Cardiac fibroblast (primary cell): ENCODE measurements at regions not wholly inside any gene's neighbourhood (a gene's known extent, or its start where the extent isn't known, plus 50 kb on each side); places are given as distances from the start of the nearest gene placed in this dataset.
A peak's percentile ranks its signal among the peaks of the same experiment; 100 is the strongest.

Experiments
- DNase-seq, 2 donors: peaks; one replicate each; pipeline versions ENCODE4 v3.0.0 to v3.0.0-alpha.2; 2010; ENCODE audit warnings: low read depth in 2 of 2
- H3K4me3 ChIP-seq, 2 donors: replicated peaks in 1 of 2; 1 replicate in 1 of 2; 2 replicates in 1 of 2; pipeline ENCODE4 v1.5.1; 2011; ENCODE audit warnings: low read depth in 2 of 2, low read length in 2 of 2, mild to moderate bottlenecking in 2 of 2, moderate library complexity in 1 of 2
- TF ChIP-seq, protein P1 (sequence below): IDR thresholded peaks from one replicate; pipeline ENCODE4 v1.5.1; 2011; ENCODE audit warnings: low read depth, mild to moderate bottlenecking, low read length, inconsistent platforms

DNA sequence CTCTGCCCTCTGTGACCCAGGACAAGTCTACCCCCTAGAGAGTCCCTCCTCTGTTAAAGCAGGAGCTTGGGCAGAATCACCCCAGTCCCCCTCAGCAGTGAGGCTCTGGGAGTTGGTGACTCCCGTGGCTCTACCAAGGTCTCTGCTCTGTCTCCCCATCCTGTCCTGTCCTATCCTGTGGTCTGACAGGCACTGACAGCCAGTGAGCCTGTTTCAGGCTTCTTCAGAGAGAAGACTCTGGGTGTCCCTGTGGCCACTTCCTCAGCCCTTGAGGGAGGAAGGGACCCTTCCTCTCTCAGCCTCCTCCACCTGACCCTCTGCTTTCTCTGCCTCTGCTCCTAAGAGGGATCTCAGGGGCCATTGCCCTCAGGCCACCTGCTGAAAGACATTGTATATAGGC, 148.7 kb downstream of the FCRL5 start:
- TF ChIP-seq, protein P1, sequence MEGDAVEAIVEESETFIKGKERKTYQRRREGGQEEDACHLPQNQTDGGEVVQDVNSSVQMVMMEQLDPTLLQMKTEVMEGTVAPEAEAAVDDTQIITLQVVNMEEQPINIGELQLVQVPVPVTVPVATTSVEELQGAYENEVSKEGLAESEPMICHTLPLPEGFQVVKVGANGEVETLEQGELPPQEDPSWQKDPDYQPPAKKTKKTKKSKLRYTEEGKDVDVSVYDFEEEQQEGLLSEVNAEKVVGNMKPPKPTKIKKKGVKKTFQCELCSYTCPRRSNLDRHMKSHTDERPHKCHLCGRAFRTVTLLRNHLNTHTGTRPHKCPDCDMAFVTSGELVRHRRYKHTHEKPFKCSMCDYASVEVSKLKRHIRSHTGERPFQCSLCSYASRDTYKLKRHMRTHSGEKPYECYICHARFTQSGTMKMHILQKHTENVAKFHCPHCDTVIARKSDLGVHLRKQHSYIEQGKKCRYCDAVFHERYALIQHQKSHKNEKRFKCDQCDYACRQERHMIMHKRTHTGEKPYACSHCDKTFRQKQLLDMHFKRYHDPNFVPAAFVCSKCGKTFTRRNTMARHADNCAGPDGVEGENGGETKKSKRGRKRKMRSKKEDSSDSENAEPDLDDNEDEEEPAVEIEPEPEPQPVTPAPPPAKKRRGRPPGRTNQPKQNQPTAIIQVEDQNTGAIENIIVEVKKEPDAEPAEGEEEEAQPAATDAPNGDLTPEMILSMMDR, result no peak
- H3K4me3 ChIP-seq, result no peak overlapping the region
- no peak for DNase-seq

DNA sequence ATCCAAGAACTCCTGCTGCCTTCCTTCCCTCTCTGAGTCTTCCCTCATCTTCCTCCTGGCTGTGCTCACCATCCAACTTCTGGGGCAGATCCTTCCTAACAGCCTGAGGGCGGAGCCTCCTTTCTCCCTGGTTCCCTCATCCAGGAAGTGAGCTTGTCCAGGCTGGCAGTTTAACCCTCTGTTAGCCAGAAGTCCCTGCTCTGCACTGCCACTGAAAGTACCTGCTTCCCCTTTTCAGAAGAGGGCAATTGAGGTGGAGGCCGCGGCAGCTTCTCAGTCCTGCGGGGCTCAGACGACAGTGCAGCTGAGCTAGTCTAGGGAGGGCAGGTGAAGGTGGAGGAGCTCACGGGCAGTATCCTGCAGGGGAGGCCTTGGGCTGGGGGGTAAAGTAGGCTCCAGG, 149.1 kb downstream of the FCRL5 start:
- TF ChIP-seq, protein P1, result no peak
- H3K4me3 ChIP-seq, result no peak overlapping the region
- peak in 1 of 2 donors; percentile 4 for DNase-seq

DNA sequence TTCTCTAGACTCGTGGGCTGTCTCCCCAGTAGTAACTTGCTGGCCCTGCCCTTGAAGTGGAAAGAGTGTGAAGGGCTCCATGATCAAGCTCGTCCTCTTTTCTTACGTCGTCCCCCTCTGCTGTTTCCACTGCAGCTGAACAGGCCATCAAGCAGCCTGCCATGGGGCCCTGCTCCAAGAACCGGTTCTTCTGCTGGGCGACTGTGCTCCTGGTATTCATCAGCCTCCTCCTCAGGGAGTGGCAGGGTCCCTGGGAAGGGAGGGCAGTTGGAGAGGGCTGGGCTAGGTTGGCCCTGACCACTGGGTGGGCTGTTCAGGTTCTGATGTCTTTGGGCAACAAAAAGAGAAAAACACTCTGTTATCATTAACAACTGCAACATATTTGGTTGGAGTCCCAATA, 151.5 kb downstream of the FCRL5 start:
- TF ChIP-seq, protein P1, result no peak
- no peak overlapping the region for H3K4me3 ChIP-seq
- DNase-seq, result no peak

DNA sequence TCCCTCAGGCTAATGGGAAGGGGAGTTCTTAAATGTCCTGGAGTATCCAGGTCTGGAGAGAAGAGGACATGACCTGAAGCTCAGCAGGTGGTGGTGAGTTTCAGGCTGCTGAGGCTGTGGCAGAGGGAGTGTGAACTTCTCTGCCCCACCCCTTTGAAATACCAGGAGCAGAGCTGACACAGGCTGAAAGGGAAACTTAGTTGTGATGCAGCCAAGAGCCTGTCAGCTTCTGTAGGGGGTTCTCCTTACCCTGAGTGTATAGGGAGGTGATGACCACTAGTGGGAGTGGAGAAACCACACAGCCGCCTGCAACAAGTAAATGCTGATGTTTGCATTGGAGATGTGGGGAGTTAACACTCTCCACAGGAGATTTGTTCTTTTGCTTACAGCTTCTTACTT, 152.3 kb downstream of the FCRL5 start:
- no peak for DNase-seq
- TF ChIP-seq, protein P1, result no peak
- no peak overlapping the region for H3K4me3 ChIP-seq

DNA sequence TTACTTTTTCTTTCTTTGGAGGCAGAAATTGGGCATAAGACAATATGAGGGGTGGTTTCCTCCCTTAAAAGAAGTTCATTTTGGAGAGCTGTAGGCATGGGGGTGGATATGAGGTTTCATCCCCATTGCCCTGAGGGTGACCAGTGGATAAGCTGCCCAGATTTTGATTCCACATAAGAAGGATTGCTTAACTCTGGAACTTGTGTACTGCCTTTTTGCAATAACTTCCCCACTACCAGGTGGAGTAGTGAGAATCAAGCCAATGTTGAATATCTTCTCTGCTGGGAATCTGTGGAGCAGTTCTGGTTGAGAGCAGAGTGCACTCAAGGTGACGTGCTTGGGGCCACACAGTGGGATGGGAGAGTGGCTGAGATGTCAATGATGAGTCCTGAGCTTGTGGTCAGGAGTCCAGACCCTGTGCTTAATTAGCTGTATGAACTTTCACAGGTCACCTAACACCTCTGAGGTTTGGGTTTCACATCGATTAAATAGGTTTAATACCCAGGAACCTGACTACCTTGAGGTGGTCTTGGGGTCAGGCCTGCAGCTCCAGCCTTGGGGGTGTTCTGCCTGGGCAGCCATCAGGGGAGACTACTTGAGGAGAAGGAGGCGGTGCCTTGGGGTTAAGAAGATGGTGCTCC, 152.9 kb downstream of the FCRL5 start:
- H3K4me3 ChIP-seq, result no peak overlapping the region
- DNase-seq, result no peak
- TF ChIP-seq, protein P1, result no peak

DNA sequence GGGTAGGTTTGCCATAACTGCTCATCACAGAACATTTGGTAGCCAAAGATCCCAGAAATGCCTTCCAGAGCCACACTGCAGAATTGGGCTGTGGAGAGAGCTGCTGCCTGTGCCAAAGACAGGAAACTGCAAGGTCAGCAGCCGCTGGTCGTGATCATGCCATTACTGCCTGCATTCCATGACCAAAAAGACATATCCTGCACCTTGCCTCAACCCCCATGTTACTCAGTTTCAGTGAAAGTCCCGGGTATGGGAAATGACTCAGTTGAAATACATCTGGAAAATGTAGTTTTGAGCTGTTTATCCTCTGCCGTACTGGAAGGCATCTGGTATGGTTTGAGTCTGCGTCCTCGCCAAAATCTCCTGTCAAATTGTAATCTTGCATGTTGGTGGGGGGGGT, 161.7 kb downstream of the FCRL5 start:
- DNase-seq, result peak; percentile 51 to 82
- H3K4me3 ChIP-seq, result no peak overlapping the region
- TF ChIP-seq, protein P1, result no peak

DNA sequence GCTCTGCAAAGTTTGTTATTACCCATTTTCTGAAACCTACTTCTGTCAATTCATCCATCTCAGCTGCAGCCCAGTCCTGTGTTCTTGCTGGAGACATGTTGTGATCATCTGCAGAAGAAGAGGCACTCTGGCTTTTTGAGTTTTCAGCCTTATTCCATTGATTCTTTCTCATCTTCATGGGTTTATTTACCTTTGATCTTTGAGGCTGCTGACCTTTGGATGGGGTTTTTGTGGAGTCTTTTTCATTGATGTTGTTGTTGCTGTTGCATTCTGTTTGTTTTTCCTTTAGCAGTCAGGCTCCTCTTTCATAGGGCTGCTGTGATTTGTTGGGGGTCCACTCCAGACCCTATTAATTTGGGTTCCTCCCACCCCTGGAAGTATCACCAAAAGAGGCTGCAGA, 164.3 kb downstream of the FCRL5 start:
- TF ChIP-seq, protein P1, result no peak
- no peak for DNase-seq
- no peak overlapping the region for H3K4me3 ChIP-seq
